AG04450 (cell line): ENCODE measurements at regions not wholly inside any gene's neighbourhood (a gene's known extent, or its start where the extent isn't known, plus 50 kb on each side); places are given as distances from the start of the nearest gene placed in this dataset.

Experiments
- CTCF ChIA-PET: fragments of 300-600, 350-600 bp; formaldehyde crosslinking; extraction: SDS; loops from one replicate; lab custom pipeline; 2022; ENCODE audit warnings: antibody characterized with exemption, inconsistent platforms; lab: Charles Lee
- POLR2A ChIA-PET: fragments of 350-600 bp; formaldehyde crosslinking; extraction: SDS; loops from one replicate; lab custom pipeline; 2021; ENCODE audit warnings: antibody characterized with exemption, inconsistent platforms; lab: Yijun Ruan, JAX
- DNase-seq: peaks from one replicate; pipeline ENCODE4 v3.0.0-alpha.2; 2011; ENCODE audit warnings: low read depth, low spot score
- H3K27ac ChIP-seq: one replicate; pipeline ENCODE4 v1.5.1; 2012; ENCODE audit warnings: low read depth, low read length, control low read depth
- H3K27me3 ChIP-seq: one replicate; pipeline ENCODE4 v1.6.0; 2012; ENCODE audit warnings: low read length; ENCODE audit not compliant: control insufficient read depth, insufficient read depth
- H3K4me3 ChIP-seq: 2 replicates; pipeline ENCODE4 v1.5.1; 2011; ENCODE audit warnings: mild to moderate bottlenecking, low read depth, low read length, control low read depth
- H3K9me3 ChIP-seq: 2 replicates; pipeline ENCODE4 v1.5.1; 2012; ENCODE audit warnings: low read length; ENCODE audit not compliant: control insufficient read depth, insufficient read depth
- TF ChIP-seq, protein P1 (sequence below): IDR thresholded peaks from 2 replicates; pipeline ENCODE4 v1.5.1; 2011; ENCODE audit warnings: low read depth, low read length, control low read depth, inconsistent platforms

GRCh38 chr4:154677300-154677699 lies 64.8 kb upstream of the FGG start:
- CTCF ChIA-PET = no interaction called here
- TF ChIP-seq, protein P1, sequence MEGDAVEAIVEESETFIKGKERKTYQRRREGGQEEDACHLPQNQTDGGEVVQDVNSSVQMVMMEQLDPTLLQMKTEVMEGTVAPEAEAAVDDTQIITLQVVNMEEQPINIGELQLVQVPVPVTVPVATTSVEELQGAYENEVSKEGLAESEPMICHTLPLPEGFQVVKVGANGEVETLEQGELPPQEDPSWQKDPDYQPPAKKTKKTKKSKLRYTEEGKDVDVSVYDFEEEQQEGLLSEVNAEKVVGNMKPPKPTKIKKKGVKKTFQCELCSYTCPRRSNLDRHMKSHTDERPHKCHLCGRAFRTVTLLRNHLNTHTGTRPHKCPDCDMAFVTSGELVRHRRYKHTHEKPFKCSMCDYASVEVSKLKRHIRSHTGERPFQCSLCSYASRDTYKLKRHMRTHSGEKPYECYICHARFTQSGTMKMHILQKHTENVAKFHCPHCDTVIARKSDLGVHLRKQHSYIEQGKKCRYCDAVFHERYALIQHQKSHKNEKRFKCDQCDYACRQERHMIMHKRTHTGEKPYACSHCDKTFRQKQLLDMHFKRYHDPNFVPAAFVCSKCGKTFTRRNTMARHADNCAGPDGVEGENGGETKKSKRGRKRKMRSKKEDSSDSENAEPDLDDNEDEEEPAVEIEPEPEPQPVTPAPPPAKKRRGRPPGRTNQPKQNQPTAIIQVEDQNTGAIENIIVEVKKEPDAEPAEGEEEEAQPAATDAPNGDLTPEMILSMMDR = no peak
- H3K27ac ChIP-seq = no peak overlapping the region

DNA sequence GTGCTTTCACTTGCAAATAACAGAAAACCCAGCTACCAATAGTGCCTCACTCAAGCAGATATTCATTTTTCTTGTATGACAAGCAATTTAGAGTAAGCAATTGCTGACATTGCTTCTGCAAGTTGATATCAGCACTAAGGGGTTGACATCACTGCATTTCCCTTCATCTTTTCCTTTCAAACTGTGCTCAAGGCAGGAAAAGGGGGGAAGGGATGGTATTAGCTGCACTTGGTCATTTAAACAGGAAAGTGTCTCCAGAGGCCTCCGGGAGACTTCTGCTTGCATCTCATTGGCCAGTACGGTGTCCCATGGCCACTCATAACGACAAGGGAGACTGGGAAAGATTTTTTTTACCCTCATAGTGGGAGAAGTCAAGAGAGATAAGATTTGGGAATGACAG lies 65.5 kb upstream of the FGG start:
- no peaks in the 10 kb centered on the region for H3K27me3 ChIP-seq
- DNase-seq = no peak
- ChIA-PET CTCF (no interaction called here), POLR2A (no interaction called here)
- TF ChIP-seq, protein P1 = no peak
- no peaks in the 10 kb centered on the region for H3K9me3 ChIP-seq
- no peak overlapping the region for H3K27ac ChIP-seq
- no peak overlapping the region for H3K4me3 ChIP-seq

More at GRCh38 chr4:154677300-154677699, 64.8 kb upstream of the FGG start:
- POLR2A ChIA-PET = no interaction called here
- no peak for DNase-seq
- Histone ChIP-seq H3K4me3 (no peak overlapping the region), H3K9me3 (no peaks in the 10 kb centered on the region), H3K27me3 (no peaks in the 10 kb centered on the region)

DNA sequence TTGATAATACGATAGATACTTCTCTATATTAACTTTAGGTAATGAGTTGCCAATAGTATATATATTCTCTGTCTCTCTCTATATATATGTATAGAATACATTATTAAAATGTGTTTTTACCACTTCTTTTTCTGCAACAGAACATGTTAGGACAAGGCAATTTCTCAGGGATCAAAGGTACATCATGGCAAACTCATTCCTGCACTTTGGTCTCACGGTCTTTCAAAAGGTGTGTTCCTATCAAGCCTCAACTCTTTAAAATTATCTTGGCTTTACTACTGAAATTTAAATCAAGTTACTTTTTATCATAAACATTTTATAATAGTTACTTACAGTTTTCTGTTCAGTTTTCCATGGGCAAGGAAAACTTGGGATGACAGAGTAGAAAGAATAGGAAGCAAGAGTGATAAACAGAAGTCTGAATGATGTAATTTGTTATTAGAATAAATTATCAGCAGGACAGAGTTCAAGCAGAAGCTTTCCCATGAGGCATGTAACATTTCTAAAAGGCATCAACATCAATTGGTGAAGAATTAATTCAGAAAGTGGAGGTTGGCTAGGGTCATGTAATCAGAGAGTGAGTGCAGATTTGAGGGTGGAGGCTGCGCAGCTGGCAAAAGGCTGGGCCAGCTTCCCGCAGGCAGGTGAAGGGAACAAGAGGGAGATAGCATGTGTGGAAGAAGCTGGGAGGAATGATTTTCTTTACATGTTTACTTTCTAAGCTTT lies 59.7 kb upstream of the LRAT start:
- DNase-seq = no peak
- TF ChIP-seq, protein P1 = no peak
- CTCF ChIA-PET = no interaction called here
- H3K4me3 ChIP-seq = no peak overlapping the region
- no peaks in the 10 kb centered on the region for H3K27me3 ChIP-seq
- POLR2A ChIA-PET = no interaction called here
- no peaks in the 10 kb centered on the region for H3K9me3 ChIP-seq
- H3K27ac ChIP-seq = no peak overlapping the region

DNA sequence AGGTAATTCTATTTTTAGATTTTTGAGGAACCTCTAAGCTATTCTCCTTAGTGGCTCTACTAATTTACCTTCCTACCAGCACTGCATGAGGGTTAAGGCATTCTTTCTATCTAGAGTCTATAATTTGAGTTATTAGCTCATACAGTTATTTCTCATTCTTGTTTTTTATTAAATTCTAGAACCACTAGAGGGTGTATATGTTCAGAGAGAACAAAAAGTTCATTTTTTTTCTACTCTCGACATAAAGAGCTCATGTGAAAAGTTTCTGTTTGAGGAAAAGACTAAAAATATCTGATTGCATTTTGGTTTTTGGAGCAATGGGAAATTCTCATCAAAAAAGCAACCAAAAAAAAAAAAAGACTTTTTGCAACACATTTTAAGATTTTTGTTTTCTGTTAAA lies 57.0 kb upstream of the LRAT start:
- Histone ChIP-seq H3K27me3 (no peaks in the 10 kb centered on the region), H3K9me3 (no peaks in the 10 kb centered on the region), H3K27ac (no peak overlapping the region), H3K4me3 (no peak overlapping the region)
- TF ChIP-seq, protein P1 = peak; percentile 25
- no peak for DNase-seq
- POLR2A ChIA-PET = no interaction called here
- CTCF ChIA-PET = interaction anchor here (0.7 to 2.0 kb wide), 9 partner anchors 28 to 667 kb away, joined by 3 to 10 read pairs (median 4); no protein-coding TSS in a partner anchor

DNA sequence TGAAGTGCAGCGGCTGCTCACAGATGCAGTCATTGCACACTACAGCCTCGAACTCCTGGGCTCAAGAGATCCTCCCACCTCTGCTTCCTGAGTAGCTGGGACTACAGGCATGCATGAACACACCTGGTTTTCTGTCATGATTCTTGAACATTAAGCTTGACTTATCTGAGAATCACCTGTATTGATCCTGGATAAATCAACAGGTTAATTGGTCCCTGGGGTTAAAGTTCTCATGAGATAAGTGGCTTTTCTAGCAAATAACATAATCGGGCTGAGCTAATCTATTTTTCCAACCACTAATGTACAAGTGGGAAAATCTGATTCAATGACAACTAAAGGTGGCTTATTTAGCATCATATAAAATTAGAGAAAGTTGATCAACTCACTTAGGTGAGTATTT lies 56.0 kb upstream of the LRAT start:
- ChIA-PET POLR2A (no interaction called here), CTCF (interaction anchor here (1.4 to 2.0 kb wide), 2 partner anchors 50 to 666 kb away, joined by 4 to 5 read pairs; no protein-coding TSS in a partner anchor)
- TF ChIP-seq, protein P1 = no peak
- Histone ChIP-seq H3K9me3 (no peaks in the 10 kb centered on the region), H3K27me3 (peaks cover 2% of the 10 kb centered on the region), H3K27ac (no peak overlapping the region), H3K4me3 (no peak overlapping the region)
- no peak for DNase-seq
